ENCODE measurements at regions not wholly inside any gene's neighbourhood (a gene's known extent, or its start where the extent isn't known, plus 50 kb on each side); places are given as distances from the start of the nearest gene placed in this dataset.

GRCh38 chr4:55732864-55733263 is 86.7 kb upstream of the EXOC1L start:
- peaks cover 6% of the 10 kb centered on the region; the same call in 2 of the 3 replicates for H3K4me1 Mint-ChIP-seq
- H3K27me3 Mint-ChIP-seq (ENCODE audit: insufficient read depth, low read depth, poor library complexity), result no peaks in the 10 kb centered on the region
- no peak for DNase-seq (ENCODE audit: low spot score)
- H3K9me2 ChIP-seq (ENCODE audit: insufficient read depth), result no peaks in the 10 kb centered on the region
- no peak overlapping the region for H3K4me3 Mint-ChIP-seq
- no peaks in the 10 kb centered on the region for H3K79me2 ChIP-seq (replicated peaks; ENCODE audit: insufficient read depth)
- H3K27ac ChIP-seq (ENCODE audit: low read depth), result no peak overlapping the region
- no peak overlapping the region for H2AFZ ChIP-seq
- no peaks in the 10 kb centered on the region for H4K20me1 ChIP-seq (replicated peaks; ENCODE audit: insufficient read depth)
- ATAC-seq, result no peak
- no peaks in the 10 kb centered on the region for H3K27me3 ChIP-seq (ENCODE audit: insufficient read depth)
- H3F3A ChIP-seq (replicated peaks; ENCODE audit: low read depth), result no peaks in the 10 kb centered on the region
- no peak overlapping the region for H3K27ac Mint-ChIP-seq
- no peaks in the 10 kb centered on the region for H3K36me3 Mint-ChIP-seq (ENCODE audit: low read depth)
- no peaks in the 10 kb centered on the region for H3K36me3 ChIP-seq (ENCODE audit: insufficient read depth)
- H3K4me2 ChIP-seq, result no peak overlapping the region
- no peaks in the 10 kb centered on the region; the same call in 1 of the 3 replicates for H3K9me3 Mint-ChIP-seq
- H3K4me1 ChIP-seq (ENCODE audit: insufficient read depth), result no peaks in the 10 kb centered on the region
- no peak overlapping the region for H3K4me3 ChIP-seq
- TF ChIP-seq POLR2AphosphoS5 (IDR thresholded peaks at IDR 0.05; ENCODE audit: low read depth), result no peak
- TF ChIP-seq ZNF331 (CRISPR knock-in tag; IDR thresholded peaks at IDR 0.05; ENCODE audit: low read depth), result no peak
- no peak for TF ChIP-seq REST (IDR thresholded peaks at IDR 0.05; ENCODE audit: unreplicated experiment)
- TF ChIP-seq EZH2phosphoT487 (IDR thresholded peaks at IDR 0.05; ENCODE audit: unreplicated experiment), result no peak
- no peak for TF ChIP-seq NANOG (IDR thresholded peaks at IDR 0.05; ENCODE audit: borderline replicate concordance)
- TF ChIP-seq STAT1 (IDR thresholded peaks at IDR 0.05; ENCODE audit: unreplicated experiment), result no peak
- no peak for TF ChIP-seq ZNF114 (CRISPR knock-in tag; IDR thresholded peaks at IDR 0.05)
- no peak for TF ChIP-seq JUNB (IDR thresholded peaks at IDR 0.05; ENCODE audit: unreplicated experiment)
- TF ChIP-seq ZNF462 (CRISPR knock-in tag; IDR thresholded peaks at IDR 0.05), result no peak
- no peak for TF ChIP-seq ETS1 (IDR thresholded peaks at IDR 0.05)
- TF ChIP-seq CREB1 (CRISPR knock-in tag; IDR thresholded peaks at IDR 0.05; ENCODE audit: low read depth), result no peak
- TF ChIP-seq CTCF (conservative IDR thresholded peaks at IDR 0.05; ENCODE audit: low read depth in 2 of 2), result no peak
- no peak for TF ChIP-seq EZH2 (IDR thresholded peaks at IDR 0.05; ENCODE audit: low read depth, unreplicated experiment)
